Astrocyte (in vitro differentiated cells and primary cell): ENCODE measurements at regions not wholly inside any gene's neighbourhood (a gene's known extent, or its start where the extent isn't known, plus 50 kb on each side); places are given as distances from the start of the nearest gene placed in this dataset.

Experiments used
- EZH2 ChIP-seq: IDR thresholded peaks from 2 replicates; pipeline ENCODE4 v1.6.1; 2012; ENCODE audit warnings: mild to moderate bottlenecking, low read length, inconsistent platforms; ENCODE audit not compliant: insufficient read depth
- TF ChIP-seq, protein P1 (sequence below): IDR thresholded peaks from 2 replicates; pipeline ENCODE4 v1.5.1; 2011; ENCODE audit warnings: low read depth, mild to moderate bottlenecking, inconsistent platforms, low read length, moderate library complexity; ENCODE audit not compliant: insufficient read depth

GRCh38 chr13:34466301-34466700, 475.8 kb upstream of the NBEA start:
- TF ChIP-seq, protein P1, sequence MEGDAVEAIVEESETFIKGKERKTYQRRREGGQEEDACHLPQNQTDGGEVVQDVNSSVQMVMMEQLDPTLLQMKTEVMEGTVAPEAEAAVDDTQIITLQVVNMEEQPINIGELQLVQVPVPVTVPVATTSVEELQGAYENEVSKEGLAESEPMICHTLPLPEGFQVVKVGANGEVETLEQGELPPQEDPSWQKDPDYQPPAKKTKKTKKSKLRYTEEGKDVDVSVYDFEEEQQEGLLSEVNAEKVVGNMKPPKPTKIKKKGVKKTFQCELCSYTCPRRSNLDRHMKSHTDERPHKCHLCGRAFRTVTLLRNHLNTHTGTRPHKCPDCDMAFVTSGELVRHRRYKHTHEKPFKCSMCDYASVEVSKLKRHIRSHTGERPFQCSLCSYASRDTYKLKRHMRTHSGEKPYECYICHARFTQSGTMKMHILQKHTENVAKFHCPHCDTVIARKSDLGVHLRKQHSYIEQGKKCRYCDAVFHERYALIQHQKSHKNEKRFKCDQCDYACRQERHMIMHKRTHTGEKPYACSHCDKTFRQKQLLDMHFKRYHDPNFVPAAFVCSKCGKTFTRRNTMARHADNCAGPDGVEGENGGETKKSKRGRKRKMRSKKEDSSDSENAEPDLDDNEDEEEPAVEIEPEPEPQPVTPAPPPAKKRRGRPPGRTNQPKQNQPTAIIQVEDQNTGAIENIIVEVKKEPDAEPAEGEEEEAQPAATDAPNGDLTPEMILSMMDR, result no peak
- TF ChIP-seq EZH2, result no peak
